Hematopoietic multipotent progenitor cell treated with erythropoietin and hydrocortisone succinate and interleukin-3 and kit ligand, for 17 days (in vitro differentiated cells): ENCODE measurements at regions not wholly inside any gene's neighbourhood (a gene's known extent, or its start where the extent isn't known, plus 50 kb on each side); places are given as distances from the start of the nearest gene placed in this dataset.

Source experiments
- DNase-seq: peaks from one replicate; pipeline ENCODE4 v3.0.0-alpha.2; 2015; ENCODE audit warnings: low spot score

DNA sequence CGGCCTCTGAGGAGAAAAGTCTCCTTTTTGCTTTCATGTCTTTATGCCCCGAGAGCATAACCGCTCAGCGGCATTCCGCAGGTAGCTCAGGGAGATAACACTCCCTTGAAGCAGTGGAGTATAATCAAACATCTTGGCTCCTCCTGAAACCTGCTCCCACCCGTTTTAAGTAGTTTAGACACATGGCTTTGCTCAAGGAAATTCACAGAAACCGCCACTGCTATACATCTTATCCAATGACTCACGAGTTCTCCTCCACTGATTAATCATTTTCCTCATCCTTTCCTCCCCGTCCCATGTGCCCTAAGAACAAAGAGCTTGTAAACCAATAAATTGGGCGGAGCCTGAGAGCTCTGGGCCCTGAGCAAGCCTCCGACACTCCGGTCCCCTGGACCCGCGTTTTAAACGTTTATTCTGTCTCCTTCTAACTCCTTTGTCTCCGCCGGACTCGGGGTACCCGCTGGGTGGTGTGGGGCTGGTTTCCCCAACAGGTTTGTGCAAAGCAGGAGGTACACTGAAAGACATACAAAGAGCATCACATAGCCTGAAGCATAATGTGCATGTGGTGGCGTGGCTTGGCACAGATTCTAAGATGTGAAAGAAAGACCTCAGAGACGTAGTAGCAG, 401.2 kb downstream of the TLL1 start:
- no peak for DNase-seq

DNA sequence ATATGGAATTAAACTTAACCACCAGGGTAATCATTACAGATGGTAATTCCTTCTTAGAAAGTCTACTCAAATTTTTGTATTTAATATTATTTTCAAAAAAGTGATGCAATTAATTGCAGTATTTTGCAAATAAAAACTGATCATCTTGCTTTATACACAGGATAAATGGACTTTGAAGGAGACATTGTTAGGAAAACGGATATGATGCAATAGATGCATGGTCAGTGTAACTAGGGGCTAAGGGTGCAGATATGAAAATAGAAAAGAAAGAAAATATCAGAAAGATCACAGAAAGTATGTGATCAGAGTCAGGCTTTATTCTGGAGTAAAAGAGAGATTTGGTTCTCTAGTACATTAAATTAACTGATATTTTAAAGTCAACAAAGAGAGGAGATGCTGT, 401.7 kb downstream of the TLL1 start:
- no peak for DNase-seq

DNA sequence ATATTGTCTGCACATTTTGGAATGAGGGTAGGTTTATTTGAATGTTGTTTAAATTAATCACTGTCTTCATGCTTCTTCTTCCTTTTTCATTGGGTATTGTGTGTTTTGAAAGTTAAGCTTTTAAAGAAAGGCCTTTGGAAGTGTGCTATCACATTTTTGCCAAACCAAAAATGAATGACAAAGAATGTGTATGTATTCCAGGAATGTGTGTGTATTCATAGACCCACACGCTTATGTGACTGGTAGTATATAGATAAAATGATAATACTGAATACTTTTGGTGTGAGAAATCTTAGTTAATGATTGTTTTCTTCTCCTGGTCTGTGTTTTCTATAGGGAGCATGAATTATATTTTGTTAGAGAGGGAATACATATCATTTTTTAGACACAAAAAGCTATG, 404.4 kb downstream of the TLL1 start:
- DNase-seq, result no peak

DNA sequence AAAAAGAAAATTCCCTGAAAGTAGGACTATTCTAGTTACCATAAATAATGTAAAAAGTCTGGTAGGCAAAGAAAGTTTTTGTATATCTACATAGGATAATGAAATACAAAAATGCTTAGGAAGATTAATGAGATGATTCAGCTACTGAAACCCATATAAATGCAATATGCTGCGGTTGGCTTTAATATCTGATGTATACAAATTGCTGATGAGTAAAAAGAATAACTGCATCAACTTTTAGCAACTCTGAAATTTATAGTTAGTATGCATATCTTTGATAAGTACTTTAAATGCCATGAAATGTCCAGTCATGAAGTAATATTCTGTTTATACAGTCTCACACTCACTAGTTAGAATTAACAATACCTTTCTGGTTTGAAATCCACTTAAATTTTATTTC, 404.8 kb downstream of the TLL1 start:
- no peak for DNase-seq

DNA sequence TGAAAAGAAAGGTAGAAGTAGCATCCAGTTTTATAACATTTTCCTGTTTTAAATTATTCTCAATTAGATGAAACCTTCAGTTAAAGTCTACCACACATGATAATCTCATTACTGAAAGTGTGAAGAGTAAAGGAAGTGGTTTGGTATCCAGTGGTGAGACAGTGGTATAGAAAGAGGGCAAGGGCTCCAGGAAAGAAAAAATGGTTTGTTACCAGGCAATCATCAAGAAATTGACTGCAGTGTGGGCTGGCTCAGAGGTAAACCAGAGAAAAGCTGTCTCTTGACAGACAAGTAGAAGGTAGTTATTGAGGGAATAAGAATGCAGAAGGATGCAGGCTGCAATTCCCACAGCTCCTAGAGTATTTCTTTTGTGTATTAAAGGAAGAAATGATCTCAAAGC, 406.2 kb downstream of the TLL1 start:
- DNase-seq, result no peak

DNA sequence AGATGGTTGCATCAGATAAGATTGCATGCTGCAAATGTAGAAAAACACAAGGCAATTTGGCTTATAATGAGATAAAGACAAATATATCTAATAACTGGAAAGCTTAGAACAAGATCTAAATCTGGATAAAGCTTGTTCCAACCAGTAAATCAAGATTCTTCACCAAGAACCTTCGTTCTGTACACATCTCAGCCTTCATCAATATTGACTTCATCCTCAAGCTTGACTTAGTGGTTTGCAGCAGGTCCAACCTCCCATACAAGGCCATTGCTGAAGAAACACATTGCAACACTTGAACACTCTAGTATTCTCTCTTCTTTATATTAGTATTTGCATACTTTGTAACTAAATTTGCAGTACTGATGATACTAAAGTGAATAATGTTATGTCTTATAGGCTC, 407.6 kb downstream of the TLL1 start:
- no peak for DNase-seq

DNA sequence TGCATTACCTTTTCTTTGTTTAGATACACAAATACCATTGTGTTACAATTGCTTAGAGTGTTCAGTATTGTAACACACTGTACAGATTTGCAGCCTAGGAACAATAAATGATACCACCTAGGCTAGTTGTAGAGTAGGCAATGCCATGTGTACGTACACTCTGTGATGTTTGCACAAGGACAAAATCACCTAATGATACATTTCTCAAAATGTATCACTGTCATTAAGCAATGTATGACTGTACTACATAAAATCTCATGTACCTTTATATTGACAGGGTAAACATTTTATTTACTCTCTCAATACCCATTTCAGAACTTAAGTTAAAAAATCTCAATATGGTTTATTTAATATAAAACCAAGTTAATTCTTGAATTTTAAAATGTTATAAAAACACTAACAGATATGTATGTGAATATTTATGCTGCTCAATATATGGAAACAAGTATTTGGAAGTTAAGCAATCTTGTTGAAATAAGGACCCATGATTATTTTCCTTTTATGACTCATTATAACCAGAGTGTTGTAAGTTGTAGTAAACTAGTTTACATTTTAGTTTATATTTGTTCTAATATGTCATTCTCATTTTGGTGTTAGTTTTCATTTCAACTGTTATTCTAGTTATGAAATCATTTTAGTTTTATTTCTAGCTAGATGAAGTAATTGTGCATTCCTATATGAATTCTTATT, 409.2 kb downstream of the TLL1 start:
- no peak for DNase-seq

DNA sequence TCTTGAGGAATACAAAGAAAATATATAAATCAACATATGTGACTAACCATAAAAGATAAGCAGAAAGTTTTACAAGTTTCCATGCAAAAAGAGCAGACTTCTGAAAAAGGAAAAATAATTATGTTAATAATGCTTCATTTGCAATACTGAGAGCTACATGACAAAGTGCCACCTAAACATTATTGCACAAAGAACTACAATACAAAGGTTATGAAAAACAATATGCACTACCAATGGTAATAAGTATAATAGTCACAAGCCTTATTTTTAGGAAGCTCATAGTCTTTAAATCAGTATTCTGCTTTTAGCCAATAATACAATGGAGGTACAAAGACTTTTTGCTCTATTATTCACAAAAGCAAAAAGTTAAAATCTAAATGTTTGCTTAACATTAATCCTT, 411.2 kb downstream of the TLL1 start:
- no peak for DNase-seq

DNA sequence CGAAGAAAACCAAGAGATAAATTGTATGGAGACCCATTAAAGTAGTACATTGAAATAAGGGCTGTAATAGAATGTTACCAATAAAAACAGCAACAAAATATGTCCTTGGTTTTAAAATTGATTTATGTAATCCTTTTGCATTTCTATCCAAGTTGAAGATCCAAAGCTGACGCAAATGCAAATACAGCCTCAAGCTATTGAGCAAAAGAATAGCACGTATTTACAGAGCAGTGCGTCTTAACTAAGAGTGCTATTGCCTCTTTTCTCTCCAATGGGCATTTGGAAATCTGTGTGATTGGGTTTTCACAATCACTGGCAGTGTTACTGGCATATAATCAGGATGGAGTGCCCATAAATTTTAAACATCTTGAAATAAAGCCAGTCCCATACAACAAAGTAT, 417.4 kb downstream of the TLL1 start:
- no peak for DNase-seq

DNA sequence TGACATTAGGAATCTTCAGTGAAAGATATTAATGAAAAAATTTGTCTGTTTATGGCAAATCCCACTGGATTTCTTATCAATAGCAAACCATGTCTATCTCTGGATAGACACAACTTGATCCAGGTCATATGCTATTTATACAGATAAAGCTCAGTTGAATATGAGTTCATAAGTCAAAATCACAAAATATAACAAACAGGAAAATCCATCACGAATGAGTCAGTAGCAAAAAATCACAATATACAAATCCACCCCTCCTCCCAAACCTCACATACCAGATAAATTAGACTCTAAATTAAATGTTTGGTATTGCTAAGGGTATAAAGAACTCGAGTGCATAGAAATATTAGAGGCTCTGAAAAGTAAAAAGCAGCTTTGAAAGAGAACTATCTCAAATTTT, 420.5 kb downstream of the TLL1 start:
- no peak for DNase-seq

DNA sequence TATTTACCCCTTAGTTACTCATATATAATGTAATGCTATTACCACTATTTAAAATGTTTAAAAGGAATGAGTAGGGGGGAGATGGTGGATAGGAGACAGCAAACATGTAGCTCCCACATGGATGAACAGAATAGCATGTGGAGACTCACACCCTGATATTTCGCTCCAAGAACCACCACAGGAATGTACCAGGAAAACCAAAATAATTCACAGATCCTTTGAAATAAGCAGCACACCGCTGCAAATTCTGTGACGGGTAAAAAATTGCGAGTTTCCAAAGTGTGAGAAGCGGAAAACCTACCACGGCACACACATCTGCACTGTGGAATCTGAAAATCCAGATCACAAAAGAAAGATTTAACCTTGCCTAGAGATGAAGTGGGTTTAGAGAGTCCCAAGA, 428.2 kb downstream of the TLL1 start:
- no peak for DNase-seq

DNA sequence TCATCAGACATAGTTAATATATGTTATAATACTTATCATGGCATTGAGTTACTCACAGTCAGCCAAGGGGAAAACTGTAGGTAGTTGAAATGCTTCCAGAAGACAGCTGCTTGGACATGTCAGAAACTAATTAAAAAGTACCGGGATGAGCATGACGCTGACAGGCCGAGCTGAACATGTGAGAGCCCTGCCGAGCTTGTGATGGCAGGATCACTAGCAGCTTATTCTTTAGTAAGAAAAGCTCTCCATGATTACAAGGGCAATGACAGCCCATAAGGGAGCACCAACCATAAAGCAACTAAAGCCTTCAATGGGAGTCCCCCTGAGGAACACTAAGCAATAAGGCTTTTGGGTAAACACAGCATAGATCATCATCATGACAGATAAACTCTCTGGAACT, 435.6 kb downstream of the TLL1 start:
- DNase-seq, result no peak

DNA sequence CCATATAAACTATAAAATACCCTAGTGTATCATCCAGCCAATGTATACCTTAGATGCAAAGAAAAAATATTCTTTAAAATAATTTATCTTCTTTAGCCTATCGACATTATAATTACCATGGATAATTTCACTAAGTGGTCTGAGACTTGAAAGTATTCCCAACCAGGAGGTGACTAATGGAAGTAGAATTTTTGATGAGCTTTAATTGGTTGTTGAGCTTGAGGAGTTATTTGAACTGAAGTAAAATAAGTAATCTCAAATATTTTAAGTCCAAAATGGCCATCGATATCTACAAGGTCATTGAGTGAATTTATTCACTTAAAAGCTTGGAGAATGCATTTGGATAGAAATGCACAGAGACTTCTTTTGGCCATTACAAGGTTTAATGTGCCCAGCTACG, 436.2 kb downstream of the TLL1 start:
- no peak for DNase-seq

DNA sequence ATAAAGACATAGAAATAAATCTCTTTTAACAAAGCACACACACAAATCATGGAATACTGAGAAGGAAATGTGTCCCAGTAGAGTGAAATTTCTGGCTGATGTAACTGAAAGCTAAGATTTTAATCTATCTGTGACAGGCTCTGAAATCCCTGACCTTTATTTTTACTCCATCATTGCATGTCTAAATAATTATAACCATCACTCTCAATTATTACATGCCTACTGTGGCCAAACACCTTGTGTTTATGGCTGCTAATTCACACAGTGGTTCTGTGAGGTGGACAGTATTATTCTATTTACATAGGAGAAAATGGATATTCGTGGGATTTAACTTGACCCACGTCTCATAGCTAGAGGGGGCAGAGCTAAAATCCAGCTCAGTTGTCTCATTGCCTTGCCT, 438.1 kb downstream of the TLL1 start:
- no peak for DNase-seq

DNA sequence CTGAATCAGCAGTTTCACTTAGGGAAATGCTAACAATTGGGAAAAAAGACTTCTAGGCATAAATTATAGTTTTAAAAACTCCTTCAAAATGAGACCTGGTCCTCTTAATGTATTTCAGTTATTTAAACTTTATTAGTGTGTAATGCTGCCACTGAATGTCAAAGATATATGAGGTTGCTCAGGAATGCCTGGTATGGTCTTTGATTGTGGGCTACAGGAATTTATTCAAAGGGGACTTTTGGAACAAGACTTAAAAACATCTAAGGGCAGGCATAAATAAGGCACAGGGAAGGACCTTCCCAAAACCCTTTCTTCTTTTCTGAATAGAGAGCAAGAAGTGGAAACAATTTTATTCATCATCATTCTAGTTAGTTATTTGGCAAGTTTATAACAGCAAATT, 439.1 kb downstream of the TLL1 start:
- no peak for DNase-seq

DNA sequence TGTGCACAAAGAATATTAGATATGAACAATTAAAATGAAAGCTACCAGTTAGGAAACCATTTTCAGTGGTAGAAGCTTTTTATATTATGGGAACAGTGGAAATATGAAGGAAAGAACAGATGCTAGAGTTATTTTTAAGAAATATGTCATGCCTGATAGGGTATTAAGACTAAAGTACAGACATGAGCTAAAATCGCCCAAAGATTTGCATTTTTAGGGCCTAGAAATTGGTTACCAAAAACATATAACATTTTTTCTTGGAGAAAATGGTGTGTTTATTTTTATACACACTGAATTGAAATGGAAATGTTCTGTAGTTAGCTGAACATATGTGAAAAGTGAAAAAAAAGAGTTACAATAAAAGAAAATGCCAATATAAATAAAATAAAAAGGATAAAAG, 441.9 kb downstream of the TLL1 start:
- DNase-seq, result no peak

DNA sequence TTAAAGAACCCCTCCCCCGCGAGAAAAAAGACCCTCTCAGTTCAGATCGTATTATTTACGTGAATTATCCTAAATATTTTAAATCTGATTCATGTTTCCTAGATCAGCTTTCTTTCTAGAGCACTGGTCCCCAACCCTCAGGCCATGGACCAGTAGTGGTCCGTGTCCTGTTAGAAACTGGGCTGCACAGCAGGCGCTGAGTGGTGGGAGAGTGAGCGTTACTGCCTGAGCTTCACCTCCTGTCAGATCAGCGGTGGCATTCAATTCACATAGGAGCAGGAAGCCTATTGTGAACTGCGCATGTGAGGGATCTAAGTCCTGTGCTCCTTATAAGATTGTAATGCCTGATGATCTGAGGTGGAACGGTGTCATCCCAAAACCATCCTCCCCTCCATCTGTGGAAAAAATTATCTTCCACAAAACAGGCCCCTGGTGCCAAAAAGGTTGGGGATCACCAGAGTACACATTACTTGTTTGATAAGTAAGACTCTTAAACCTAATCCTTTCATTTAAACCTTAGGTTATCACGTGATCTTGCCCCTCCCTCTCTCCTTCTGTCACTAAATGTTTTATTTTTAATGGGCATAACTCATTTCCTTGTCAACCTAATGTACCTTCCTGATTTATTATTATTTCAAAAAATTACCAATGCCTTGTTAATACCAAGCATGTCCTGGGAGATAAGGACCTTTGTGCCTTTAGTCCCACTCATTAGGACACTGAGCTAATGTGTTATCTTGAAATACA, 442.9 kb downstream of the TLL1 start:
- DNase-seq, result no peak

DNA sequence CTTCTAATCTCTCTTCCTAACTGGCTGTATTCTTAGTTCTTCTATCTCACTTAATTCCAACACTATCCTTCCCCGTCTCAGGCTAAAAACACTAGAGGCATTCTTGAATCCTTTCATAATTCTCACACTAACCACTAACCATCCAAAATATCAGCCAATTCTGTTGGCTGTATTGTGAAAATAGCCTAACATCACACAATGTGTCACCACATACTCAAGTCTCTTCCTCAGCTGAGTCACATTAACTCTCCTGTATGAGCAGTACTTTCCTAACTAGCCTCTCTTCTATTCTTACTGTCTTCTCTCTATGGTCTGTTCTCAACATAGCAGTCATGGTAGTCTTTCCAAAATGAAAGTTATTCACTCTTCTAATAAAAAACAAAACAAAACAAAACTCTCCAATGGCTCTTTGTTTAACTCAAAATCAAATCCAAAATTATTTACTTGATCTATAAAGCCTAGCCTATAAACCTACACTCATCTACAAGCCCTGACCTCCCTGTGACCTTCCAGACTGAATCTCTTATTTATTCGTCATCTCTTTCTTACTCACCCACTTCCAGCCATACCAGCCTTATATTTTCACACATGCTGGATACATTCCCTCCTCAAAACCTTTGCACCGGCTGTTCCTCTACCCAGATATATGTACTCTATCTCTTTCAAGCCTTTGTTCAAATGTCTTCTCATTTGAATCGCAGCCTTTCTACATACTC, 445.9 kb downstream of the TLL1 start:
- DNase-seq, result no peak

DNA sequence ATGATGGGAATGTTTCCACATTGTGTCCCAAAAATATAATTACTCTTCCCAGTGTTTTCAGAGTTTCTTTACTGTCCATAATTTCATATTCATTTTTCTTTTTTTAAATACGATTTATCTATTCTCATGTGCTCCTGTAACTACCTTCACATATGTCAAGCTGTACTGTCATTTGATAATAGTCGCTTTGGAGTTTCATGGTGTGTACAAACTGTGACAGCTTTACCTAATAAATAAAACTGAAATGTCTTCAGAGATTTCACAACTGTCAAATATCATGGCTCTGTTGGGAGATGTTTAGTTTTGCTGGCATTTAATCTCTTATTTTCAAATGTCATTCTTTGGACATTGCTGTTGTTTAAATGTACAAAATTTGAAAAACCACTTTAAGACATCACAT, 450.2 kb downstream of the TLL1 start:
- no peak for DNase-seq

DNA sequence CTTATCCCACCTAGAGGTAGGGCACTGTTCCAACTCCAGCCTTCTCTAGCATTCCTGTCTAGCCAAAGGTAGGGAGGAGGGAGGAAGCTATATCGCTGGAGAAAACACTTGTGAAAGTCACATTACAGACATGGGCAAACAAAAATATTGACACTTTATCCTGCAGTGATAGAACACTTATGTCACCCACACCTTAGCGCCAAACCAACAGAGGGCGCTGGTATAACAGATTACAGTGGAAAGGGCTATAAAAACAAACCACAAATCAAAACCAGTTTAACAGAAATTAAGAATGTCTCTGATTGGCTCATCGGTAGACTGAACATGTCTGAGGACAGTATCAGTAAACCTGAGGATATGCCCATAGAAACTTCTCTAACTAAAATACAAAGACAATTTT, 451.3 kb downstream of the TLL1 start:
- DNase-seq, result no peak

DNA sequence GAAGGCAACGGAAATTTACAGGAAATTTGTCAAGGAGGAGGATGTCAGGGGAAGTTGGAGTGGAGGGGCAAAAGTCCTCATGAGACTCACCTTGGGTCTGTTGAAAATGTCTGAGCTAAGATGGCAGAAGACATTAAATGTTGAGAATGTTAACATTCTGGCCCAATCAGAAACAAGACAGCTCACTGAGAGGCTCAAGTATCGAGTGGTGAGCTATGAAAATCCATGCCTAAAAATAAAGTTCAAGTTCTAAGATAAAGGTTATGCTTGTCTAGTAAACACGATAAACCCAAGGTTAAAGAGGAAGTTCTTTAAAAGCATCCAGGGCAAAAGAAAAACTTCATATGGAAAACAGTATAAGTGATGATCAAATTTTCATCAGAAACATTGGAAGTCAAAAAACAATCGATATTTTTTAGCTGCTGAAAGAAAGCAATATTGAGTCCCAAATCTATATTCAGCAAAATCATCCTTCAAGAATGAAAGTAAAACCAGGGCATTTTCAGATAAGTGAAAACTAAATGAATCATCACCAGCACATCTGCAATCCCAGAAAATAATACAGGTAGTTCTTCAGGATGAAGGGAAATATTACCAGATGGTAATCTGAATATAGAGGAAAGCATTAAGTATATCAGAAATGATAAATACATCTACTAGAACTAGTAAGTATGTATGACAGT, 462.4 kb downstream of the TLL1 start:
- no peak for DNase-seq

DNA sequence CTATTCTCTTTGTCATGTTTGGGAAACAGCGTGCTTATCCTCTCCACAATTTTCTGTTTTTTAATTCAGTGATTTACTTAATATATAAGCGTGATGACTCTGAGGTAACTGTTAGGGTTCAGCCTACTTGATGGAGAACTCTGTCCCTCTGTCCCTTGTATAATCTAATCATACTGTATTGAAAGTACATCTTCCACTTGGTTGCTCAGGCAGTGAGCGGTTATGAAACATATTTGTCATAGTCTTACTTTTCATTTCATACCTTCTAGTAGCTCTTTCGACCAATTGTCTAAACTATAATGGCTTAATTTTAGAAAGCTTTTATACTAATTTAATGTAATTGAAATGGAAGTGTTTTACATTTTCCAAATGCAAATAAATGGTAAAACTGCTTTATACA, 469.0 kb downstream of the TLL1 start:
- DNase-seq, result no peak
